Mesendoderm (in vitro differentiated cells): ENCODE measurements at regions not wholly inside any gene's neighbourhood (a gene's known extent, or its start where the extent isn't known, plus 50 kb on each side); places are given as distances from the start of the nearest gene placed in this dataset.

ENCODE experiments used
- DNase-seq: peaks from one replicate; pipeline ENCODE4 v3.0.0; 2013
- H2AK5ac ChIP-seq: 2 replicates; pipeline ENCODE4 v1.6.1; 2013; ENCODE audit warnings: low read length, inconsistent platforms
- H2BK120ac ChIP-seq: 2 replicates; pipeline ENCODE4 v1.6.1; 2013; ENCODE audit warnings: low read depth, mild to moderate bottlenecking, low read length, moderate library complexity, mixed read lengths
- H2BK15ac ChIP-seq: replicated peaks from 2 replicates; pipeline ENCODE4 v1.6.1; 2013; ENCODE audit warnings: low read depth, mild to moderate bottlenecking, moderate library complexity
- H2BK5ac ChIP-seq: 2 replicates; pipeline ENCODE4 v1.6.1; 2013; ENCODE audit warnings: low read length, inconsistent platforms
- H3K18ac ChIP-seq: 2 replicates; pipeline ENCODE4 v1.6.1; 2013; ENCODE audit warnings: mild to moderate bottlenecking, low read length, mixed read lengths
- H3K23ac ChIP-seq: one replicate; pipeline ENCODE4 v1.6.1; 2013; ENCODE audit warnings: low read length
- H3K27ac ChIP-seq: 2 replicates; pipeline ENCODE4 v1.5.1; 2013; ENCODE audit warnings: low read depth, mild to moderate bottlenecking, inconsistent platforms, low read length, moderate library complexity
- H3K27me3 ChIP-seq: 2 replicates; pipeline ENCODE4 v1.6.1; 2013; ENCODE audit warnings: low read length, control low read depth, mild to moderate bottlenecking, inconsistent platforms; ENCODE audit not compliant: insufficient read depth, poor library complexity
- H3K36me3 ChIP-seq: 2 replicates; pipeline ENCODE4 v1.6.1; 2013; ENCODE audit warnings: low read length, inconsistent platforms; ENCODE audit not compliant: control insufficient read depth, insufficient read depth
- H3K4ac ChIP-seq: one replicate; pipeline ENCODE4 v1.6.1; 2013; ENCODE audit warnings: low read depth, mild to moderate bottlenecking, low read length, moderate library complexity
- H3K4me1 ChIP-seq: 2 replicates; pipeline ENCODE4 v1.6.1; 2013; ENCODE audit warnings: low read depth, low read length, inconsistent platforms; ENCODE audit not compliant: control insufficient read depth
- H3K4me2 ChIP-seq: 2 replicates; pipeline ENCODE4 v1.6.1; 2013; ENCODE audit warnings: low read length
- H3K4me3 ChIP-seq: 2 replicates; pipeline ENCODE4 v1.5.1; 2013; ENCODE audit warnings: mild to moderate bottlenecking, low read length
- H3K56ac ChIP-seq: one replicate; pipeline ENCODE4 v1.6.1; 2013; ENCODE audit warnings: low read length
- H3K79me1 ChIP-seq: 2 replicates; pipeline ENCODE4 v1.6.1; 2013; ENCODE audit warnings: low read length, inconsistent platforms
- H3K79me2 ChIP-seq: 2 replicates; pipeline ENCODE4 v1.6.1; 2013; ENCODE audit warnings: mild to moderate bottlenecking, low read length; ENCODE audit not compliant: control insufficient read depth, insufficient read depth
- H3K9ac ChIP-seq: 2 replicates; pipeline ENCODE4 v1.6.1; 2013; ENCODE audit warnings: low read length, inconsistent platforms
- H4K5ac ChIP-seq: one replicate; pipeline ENCODE4 v1.6.1; 2013; ENCODE audit warnings: low read length
- H4K8ac ChIP-seq: one replicate; pipeline ENCODE4 v1.6.1; 2013; ENCODE audit warnings: low read depth, mild to moderate bottlenecking, control low read depth, low read length, moderate library complexity
- WGBS: extraction: QIAGEN DNeasy Blood & Tissue Kit; methylation state at CpG from one replicate; pipeline ENCODE4 v1.1.7; 2013; ENCODE audit warnings: low lambda C conversion rate, missing lambda C conversion rate; ENCODE audit not compliant: insufficient coverage; ENCODE audit errors: extremely low coverage; 5-methylcytosine and 5-hydroxymethylcytosine counted together

DNA sequence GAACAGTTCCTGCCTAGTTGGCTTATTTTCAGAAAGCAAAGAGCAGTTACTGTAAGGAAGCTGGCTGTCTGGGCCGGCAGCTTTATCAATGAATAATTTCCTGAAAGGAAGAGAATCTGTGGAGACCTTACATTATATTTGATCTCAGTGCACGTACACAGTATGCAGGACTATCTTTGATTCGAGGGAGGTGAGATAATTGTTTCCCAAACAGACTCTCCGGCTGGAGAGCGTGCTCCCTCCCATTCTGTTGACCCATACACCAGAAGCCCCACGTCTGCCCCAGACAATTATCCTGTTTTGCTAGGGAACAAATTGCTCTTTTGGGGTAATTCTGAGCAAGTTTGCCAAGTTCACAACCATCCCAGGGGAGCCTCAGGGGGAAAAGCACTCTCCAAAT is 1115.0 kb downstream of the VRK1 start:
- Histone ChIP-seq H3K4me1 (no peaks in the 10 kb centered on the region), H3K4ac (no peak overlapping the region), H3K79me1 (no peaks in the 10 kb centered on the region), H4K8ac (no peak overlapping the region), H3K56ac (no peak overlapping the region), H3K4me3 (no peak overlapping the region), H2BK120ac (no peak overlapping the region), H2AK5ac (no peak overlapping the region), H3K18ac (no peak overlapping the region), H3K36me3 (no peaks in the 10 kb centered on the region), H3K27ac (no peak overlapping the region), H3K23ac (no peak overlapping the region), H3K4me2 (no peak overlapping the region), H2BK15ac (no peak overlapping the region), H4K5ac (no peak overlapping the region), H3K79me2 (no peaks in the 10 kb centered on the region), H3K9ac (no peak overlapping the region), H3K27me3 (no peaks in the 10 kb centered on the region), H2BK5ac (no peak overlapping the region)
- DNase-seq: no peak
- WGBS: no CpG with 5 or more reads among the region's 6 CpGs

DNA sequence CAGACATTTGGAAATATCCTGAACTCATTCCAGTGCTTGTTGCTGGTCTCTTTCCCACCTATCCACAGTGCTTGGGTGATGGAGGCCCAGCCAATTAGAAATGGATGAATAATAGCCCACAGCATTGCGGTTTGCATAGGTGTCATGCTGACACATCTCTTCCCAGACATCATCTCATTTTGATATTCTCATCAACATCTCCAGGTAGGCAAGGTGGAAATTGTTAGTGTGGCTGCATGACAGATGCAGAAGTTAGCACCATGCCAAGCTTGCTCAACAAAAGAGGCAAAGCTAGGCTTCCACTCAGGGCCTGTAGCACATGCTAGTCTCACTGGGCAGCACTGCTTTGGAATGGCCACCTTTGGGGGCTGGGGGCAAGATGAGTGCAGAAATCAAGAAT is 1118.9 kb downstream of the VRK1 start:
- H3K79me1 ChIP-seq: no peaks in the 10 kb centered on the region
- no peak overlapping the region for H2AK5ac ChIP-seq
- H3K36me3 ChIP-seq: no peaks in the 10 kb centered on the region
- H2BK15ac ChIP-seq: no peak overlapping the region
- no peak overlapping the region for H4K5ac ChIP-seq
- H3K9ac ChIP-seq: no peak overlapping the region
- no peak overlapping the region for H3K27ac ChIP-seq
- DNase-seq: no peak
- H2BK5ac ChIP-seq: no peak overlapping the region
- H3K23ac ChIP-seq: no peak overlapping the region
- no peak overlapping the region for H3K4me3 ChIP-seq
- whole genome bisulfite sequencing: no CpG with 5 or more reads among the region's 1 CpG
- H3K4ac ChIP-seq: no peak overlapping the region
- H3K56ac ChIP-seq: no peak overlapping the region
- no peak overlapping the region for H3K4me2 ChIP-seq
- H3K27me3 ChIP-seq: no peaks in the 10 kb centered on the region
- H3K79me2 ChIP-seq: no peaks in the 10 kb centered on the region
- no peak overlapping the region for H2BK120ac ChIP-seq
- H3K18ac ChIP-seq: no peak overlapping the region
- no peaks in the 10 kb centered on the region for H3K4me1 ChIP-seq
- H4K8ac ChIP-seq: no peak overlapping the region

DNA sequence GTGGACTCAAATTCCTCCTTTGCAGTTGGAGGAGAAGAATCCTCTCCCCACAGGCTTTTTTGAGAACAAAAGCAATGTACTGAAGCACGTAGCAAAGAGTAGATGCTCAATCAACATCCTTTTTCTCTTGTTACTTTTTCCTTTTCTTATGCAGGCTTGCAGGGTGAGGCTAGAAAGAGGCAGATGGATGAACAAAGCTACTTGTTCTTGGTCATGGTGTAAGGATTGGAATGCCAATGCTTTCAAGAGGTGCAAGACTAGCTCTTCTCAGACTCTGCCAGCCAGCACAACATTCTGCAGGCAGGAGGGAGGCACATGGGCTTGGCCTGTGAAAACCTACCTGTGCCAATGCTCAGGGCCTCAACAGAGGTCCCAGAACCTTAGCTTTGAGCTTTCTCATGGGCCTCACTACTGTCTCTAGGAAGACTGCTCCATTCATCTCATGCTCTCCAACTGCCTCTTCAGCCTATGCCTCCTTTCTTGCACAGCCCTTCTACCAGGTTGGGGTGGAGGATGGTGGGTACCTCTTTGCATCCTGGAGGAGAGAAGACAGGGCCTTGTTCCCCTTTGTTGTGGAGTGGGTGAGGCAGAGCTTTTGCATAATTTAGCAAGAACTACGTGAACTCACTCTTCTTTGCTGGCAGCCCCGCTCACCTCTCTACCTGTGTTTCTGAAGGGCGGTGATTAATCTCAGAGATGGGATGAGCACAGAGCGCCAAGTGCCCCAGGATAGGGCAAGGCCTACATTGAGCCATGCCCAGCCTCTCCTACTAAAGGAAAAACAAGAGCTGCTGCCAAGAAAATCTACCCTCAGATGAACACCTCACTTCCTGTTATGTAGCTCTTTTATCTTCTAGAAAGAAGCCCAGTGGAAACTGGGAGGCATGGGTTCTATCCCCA is 1119.7 kb downstream of the VRK1 start:
- Histone ChIP-seq H3K23ac (no peak overlapping the region), H3K27me3 (no peaks in the 10 kb centered on the region), H2BK5ac (no peak overlapping the region), H3K18ac (no peak overlapping the region), H3K36me3 (no peaks in the 10 kb centered on the region), H3K79me2 (no peaks in the 10 kb centered on the region), H3K4me2 (no peak overlapping the region), H3K79me1 (no peaks in the 10 kb centered on the region), H3K56ac (no peak overlapping the region), H3K4ac (no peak overlapping the region), H4K5ac (no peak overlapping the region), H3K4me1 (no peaks in the 10 kb centered on the region), H2BK15ac (no peak overlapping the region), H2AK5ac (no peak overlapping the region), H3K9ac (no peak overlapping the region), H3K27ac (no peak overlapping the region), H4K8ac (no peak overlapping the region), H2BK120ac (no peak overlapping the region), H3K4me3 (no peak overlapping the region)
- DNase-seq: no peak
- no CpG with 5 or more reads among the region's 5 CpGs for WGBS

DNA sequence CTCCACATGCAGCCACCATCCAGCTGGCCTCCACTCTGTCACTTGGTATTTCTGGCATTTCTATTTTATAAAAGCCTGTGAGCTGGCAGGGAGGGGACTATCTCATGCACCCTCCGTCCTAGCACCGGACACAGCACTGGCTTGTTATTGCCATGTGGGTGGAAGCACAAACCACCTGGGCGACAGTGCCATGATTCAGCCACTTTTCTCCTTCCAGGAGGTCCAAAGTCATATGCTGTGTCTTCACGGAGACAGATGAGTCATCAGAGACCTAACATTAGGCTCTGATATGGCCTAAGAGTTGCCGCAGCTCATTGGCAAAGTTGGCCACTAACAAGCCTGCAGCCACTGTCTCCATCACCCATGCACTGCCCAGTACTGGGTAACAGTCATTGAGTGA is 1123.0 kb downstream of the VRK1 start:
- peak overlapping the region; percentile 6 for H3K56ac ChIP-seq
- no peaks in the 10 kb centered on the region for H3K79me2 ChIP-seq
- no peak for DNase-seq
- H2AK5ac ChIP-seq: no peak overlapping the region
- no peak overlapping the region for H3K4me2 ChIP-seq
- WGBS: no CpG with 5 or more reads among the region's 5 CpGs
- H4K5ac ChIP-seq: no peak overlapping the region
- no peak overlapping the region for H3K4me3 ChIP-seq
- H3K27me3 ChIP-seq: no peaks in the 10 kb centered on the region
- no peaks in the 10 kb centered on the region for H3K79me1 ChIP-seq
- no peaks in the 10 kb centered on the region for H3K4me1 ChIP-seq
- H4K8ac ChIP-seq: no peak overlapping the region
- H2BK15ac ChIP-seq: no peak overlapping the region
- no peak overlapping the region for H3K23ac ChIP-seq
- no peak overlapping the region for H3K27ac ChIP-seq
- no peaks in the 10 kb centered on the region for H3K36me3 ChIP-seq
- no peak overlapping the region for H2BK5ac ChIP-seq
- no peak overlapping the region for H2BK120ac ChIP-seq
- no peak overlapping the region for H3K18ac ChIP-seq
- H3K4ac ChIP-seq: no peak overlapping the region
- no peak overlapping the region for H3K9ac ChIP-seq

DNA sequence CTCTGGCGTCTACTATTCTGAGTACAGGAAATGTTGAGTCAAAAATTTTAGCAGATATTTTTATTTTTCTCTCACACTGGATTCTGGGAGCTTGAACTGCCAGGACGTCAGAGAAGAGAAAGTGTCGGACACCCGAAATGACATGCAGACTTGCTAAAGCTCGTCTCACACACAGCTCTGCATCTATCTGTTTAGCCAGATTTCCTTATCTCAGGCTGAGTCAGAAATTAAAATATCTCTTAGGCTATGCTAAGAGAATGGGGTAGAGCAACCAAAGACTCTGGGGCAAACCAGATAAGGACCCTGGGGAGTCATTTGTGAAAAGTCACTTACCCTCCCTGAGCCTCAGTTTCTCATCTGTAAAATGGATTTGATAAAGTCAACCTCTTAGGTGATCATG is 1124.1 kb downstream of the VRK1 start:
- Histone ChIP-seq H4K8ac (no peak overlapping the region), H3K23ac (no peak overlapping the region), H4K5ac (no peak overlapping the region), H3K9ac (no peak overlapping the region), H3K27ac (no peak overlapping the region), H2BK5ac (no peak overlapping the region), H2BK15ac (no peak overlapping the region), H3K79me2 (no peaks in the 10 kb centered on the region), H3K4me1 (no peaks in the 10 kb centered on the region), H3K36me3 (no peaks in the 10 kb centered on the region), H3K18ac (no peak overlapping the region), H3K4me3 (no peak overlapping the region), H3K4ac (no peak overlapping the region), H3K56ac (no peak overlapping the region), H3K79me1 (no peaks in the 10 kb centered on the region), H3K27me3 (no peaks in the 10 kb centered on the region), H2BK120ac (no peak overlapping the region), H3K4me2 (no peak overlapping the region), H2AK5ac (no peak overlapping the region)
- WGBS: no CpG with 5 or more reads among the region's 5 CpGs
- DNase-seq: peak; percentile 18
